Hepatocyte (in vitro differentiated cells): ENCODE measurements at regions not wholly inside any gene's neighbourhood (a gene's known extent, or its start where the extent isn't known, plus 50 kb on each side); places are given as distances from the start of the nearest gene placed in this dataset.

Source experiments
- DNase-seq: peaks from one replicate; pipeline ENCODE4 v3.0.0-alpha.2; 2016; ENCODE audit warnings: low spot score
- H2AFZ ChIP-seq: fragments of 200-600 bp; sonication (generic); 2 replicates; pipeline ENCODE4 v1.6.0; 2016; ENCODE audit warnings: antibody characterized with exemption, mild to moderate bottlenecking
- H3K27ac ChIP-seq: fragments of 200-600 bp; sonication (generic); 2 replicates; pipeline ENCODE4 v1.5.1; 2016; ENCODE audit warnings: mild to moderate bottlenecking
- H3K27me3 ChIP-seq: fragments of 200-600 bp; sonication (generic); 2 replicates; pipeline ENCODE4 v1.6.1; 2016
- H3K36me3 ChIP-seq: fragments of 200-600 bp; sonication (generic); replicated peaks from 2 replicates; pipeline ENCODE4 v1.5.1; 2016; ENCODE audit warnings: low read depth; ENCODE audit not compliant: insufficient read depth
- H3K4me1 ChIP-seq: fragments of 200-600 bp; sonication (generic); 2 replicates; pipeline ENCODE4 v1.5.1; 2016; ENCODE audit warnings: mild to moderate bottlenecking, moderate library complexity; ENCODE audit not compliant: insufficient read depth
- H3K4me2 ChIP-seq: fragments of 200-600 bp; sonication (generic); 2 replicates; pipeline ENCODE4 v1.6.0; 2016
- H3K4me3 ChIP-seq: fragments of 200-600 bp; sonication (generic); 2 replicates; pipeline ENCODE4 v1.5.1; 2016; ENCODE audit warnings: mild to moderate bottlenecking
- H3K79me2 ChIP-seq: fragments of 200-600 bp; sonication (generic); 2 replicates; pipeline ENCODE4 v1.6.0; 2017; ENCODE audit warnings: mild to moderate bottlenecking
- H3K9me2 ChIP-seq: fragments of 200-600 bp; sonication (generic); replicated peaks from 2 replicates; pipeline ENCODE4 v1.6.0; 2017; ENCODE audit warnings: mild to moderate bottlenecking; ENCODE audit not compliant: insufficient read depth
- H3K9me3 ChIP-seq: fragments of 200-600 bp; sonication (generic); 2 replicates; pipeline ENCODE4 v1.5.1; 2016; ENCODE audit warnings: low read depth, mild to moderate bottlenecking
- H4K20me1 ChIP-seq: fragments of 200-600 bp; sonication (generic); 2 replicates; pipeline ENCODE4 v1.6.0; 2016; ENCODE audit warnings: mild to moderate bottlenecking; ENCODE audit not compliant: insufficient read depth, poor library complexity, severe bottlenecking
- CTCF ChIP-seq: fragments of 200-600 bp; sonication (generic); IDR thresholded peaks from 2 replicates; pipeline ENCODE4 v1.5.1; 2016; ENCODE audit warnings: antibody characterized with exemption, mild to moderate bottlenecking; ENCODE audit not compliant: poor library complexity
- EZH2 ChIP-seq: fragments of 200-600 bp; sonication (generic); IDR thresholded peaks from 2 replicates; pipeline ENCODE4 v1.6.1; 2016; ENCODE audit warnings: antibody characterized with exemption, mild to moderate bottlenecking, borderline replicate concordance
- EZH2phosphoT487 ChIP-seq: fragments of 200-600 bp; sonication (generic); IDR thresholded peaks from one replicate; pipeline ENCODE4 v1.6.1; 2018; ENCODE audit warnings: antibody characterized with exemption, mild to moderate bottlenecking, low read depth, moderate library complexity; ENCODE audit not compliant: unreplicated experiment, severe bottlenecking
- WGBS: methylation state at CpG from one replicate; pipeline ENCODE4 v1.1.6; 2016; ENCODE audit warnings: low lambda C conversion rate; ENCODE audit errors: missing lambda C conversion rate; 5-methylcytosine and 5-hydroxymethylcytosine counted together

GRCh38 chr7:93636276-93636675, 61.8 kb upstream of the CALCR start:
- Histone ChIP-seq H3K27me3 (no peaks in the 10 kb centered on the region), H4K20me1 (no peaks in the 10 kb centered on the region), H3K27ac (no peak overlapping the region), H3K79me2 (no peaks in the 10 kb centered on the region), H3K36me3 (no peaks in the 10 kb centered on the region), H3K9me2 (no peaks in the 10 kb centered on the region), H3K4me3 (no peak overlapping the region), H2AFZ (no peak overlapping the region), H3K4me2 (no peak overlapping the region), H3K4me1 (no peaks in the 10 kb centered on the region), H3K9me3 (no peaks in the 10 kb centered on the region)
- DNase-seq = no peak
- no peak for TF ChIP-seq CTCF
- no peak for TF ChIP-seq EZH2
- TF ChIP-seq EZH2phosphoT487 = no peak

- Histone ChIP-seq H3K9me3 (no peaks in the 10 kb centered on the region), H3K27me3 (no peaks in the 10 kb centered on the region), H3K4me2 (no peak overlapping the region), H3K4me1 (no peaks in the 10 kb centered on the region), H3K36me3 (no peaks in the 10 kb centered on the region), H4K20me1 (no peaks in the 10 kb centered on the region), H3K4me3 (no peak overlapping the region), H2AFZ (no peak overlapping the region), H3K79me2 (no peaks in the 10 kb centered on the region), H3K27ac (no peak overlapping the region), H3K9me2 (no peaks in the 10 kb centered on the region)
- 96% methylated on average over 1 of the region's 1 CpG for WGBS
- DNase-seq = no peak
- TF ChIP-seq CTCF (no peak), EZH2 (no peak), EZH2phosphoT487 (no peak)
Observed at GRCh38 chr7:93632371-93632770, 57.8 kb upstream of the CALCR start.

- Histone ChIP-seq H3K79me2 (no peaks in the 10 kb centered on the region), H3K4me1 (no peaks in the 10 kb centered on the region), H4K20me1 (no peaks in the 10 kb centered on the region), H3K9me2 (no peaks in the 10 kb centered on the region), H3K27ac (no peak overlapping the region), H3K4me3 (no peak overlapping the region), H3K36me3 (no peaks in the 10 kb centered on the region), H3K4me2 (no peak overlapping the region), H2AFZ (no peak overlapping the region), H3K27me3 (no peaks in the 10 kb centered on the region), H3K9me3 (no peaks in the 10 kb centered on the region)
- 59% methylated on average over 2 of the region's 2 CpGs for WGBS
- DNase-seq = no peak
- TF ChIP-seq EZH2 (no peak), EZH2phosphoT487 (no peak), CTCF (no peak)
Observed at GRCh38 chr7:93629291-93629801, 54.8 kb upstream of the CALCR start.

GRCh38 chr7:93626869-93627268, 52.3 kb upstream of the CALCR start:
- no peak for DNase-seq
- TF ChIP-seq CTCF = no peak
- TF ChIP-seq EZH2phosphoT487 = no peak
- TF ChIP-seq EZH2 = no peak
- H3K4me3 ChIP-seq = no peak overlapping the region
- no peaks in the 10 kb centered on the region for H3K4me1 ChIP-seq
- H3K27me3 ChIP-seq = no peaks in the 10 kb centered on the region
- 61% methylated on average over 1 of the region's 1 CpG for WGBS
- H3K9me2 ChIP-seq = no peaks in the 10 kb centered on the region
- H3K4me2 ChIP-seq = no peak overlapping the region
- H3K27ac ChIP-seq = no peak overlapping the region
- no peaks in the 10 kb centered on the region for H4K20me1 ChIP-seq
- H2AFZ ChIP-seq = no peak overlapping the region
- H3K79me2 ChIP-seq = no peaks in the 10 kb centered on the region
- H3K9me3 ChIP-seq = no peaks in the 10 kb centered on the region
- no peaks in the 10 kb centered on the region for H3K36me3 ChIP-seq
